Mesenchymal stem cell (in vitro differentiated cells and primary cell): ENCODE measurements at regions not wholly inside any gene's neighbourhood (a gene's known extent, or its start where the extent isn't known, plus 50 kb on each side); places are given as distances from the start of the nearest gene placed in this dataset.

Experiments used
- DNase-seq: peaks from one replicate; pipeline ENCODE4 v3.0.0-alpha.2; 2013
- H2AFZ ChIP-seq: one replicate; pipeline ENCODE4 v1.6.1; 2013; ENCODE audit warnings: low read depth, mild to moderate bottlenecking, control low read depth, inconsistent platforms, low read length, moderate library complexity
- H2AK5ac ChIP-seq: 2 replicates; pipeline ENCODE4 v1.6.1; 2013; ENCODE audit warnings: low read length, moderate library complexity, mild to moderate bottlenecking, inconsistent platforms; ENCODE audit not compliant: severe bottlenecking
- H2BK120ac ChIP-seq: one replicate; pipeline ENCODE4 v1.6.1; 2013; ENCODE audit warnings: low read depth, mild to moderate bottlenecking, inconsistent platforms, low read length, moderate library complexity
- H2BK12ac ChIP-seq, 2 experiments: one replicate each; pipeline ENCODE4 v1.6.1; 2013; ENCODE audit warnings: inconsistent platforms in 2 of 2, low read length in 2 of 2, mild to moderate bottlenecking in 2 of 2, moderate library complexity in 2 of 2, control low read depth in 1 of 2
- H2BK15ac ChIP-seq: one replicate; pipeline ENCODE4 v1.6.1; 2013; ENCODE audit warnings: mild to moderate bottlenecking, low read depth, inconsistent platforms; ENCODE audit not compliant: poor library complexity, severe bottlenecking
- H2BK5ac ChIP-seq: 2 replicates; pipeline ENCODE4 v1.6.1; 2013; ENCODE audit warnings: low read depth, mild to moderate bottlenecking, low read length, control low read depth, inconsistent platforms; ENCODE audit not compliant: poor library complexity, severe bottlenecking
- H3K14ac ChIP-seq, 2 experiments: one replicate each; pipeline ENCODE4 v1.6.1; 2013; ENCODE audit warnings: inconsistent platforms in 2 of 2, low read length in 2 of 2, control low read depth in 1 of 2, mild to moderate bottlenecking in 1 of 2, moderate library complexity in 1 of 2
- H3K18ac ChIP-seq, 2 experiments: one replicate each; pipeline ENCODE4 v1.6.1; 2013; ENCODE audit warnings: inconsistent platforms in 2 of 2, low read length in 2 of 2, control low read depth in 1 of 2, low read depth in 1 of 2, mild to moderate bottlenecking in 1 of 2
- H3K23ac ChIP-seq, 2 experiments: one replicate each; pipeline ENCODE4 v1.6.1; 2013; ENCODE audit warnings: inconsistent platforms in 2 of 2, low read length in 2 of 2, mild to moderate bottlenecking in 2 of 2, moderate library complexity in 2 of 2, control low read depth in 1 of 2
- H3K27ac ChIP-seq: 2 replicates; pipeline ENCODE4 v1.5.1; 2013; ENCODE audit warnings: mild to moderate bottlenecking, moderate library complexity, low read length, control low read depth, inconsistent platforms; ENCODE audit not compliant: poor library complexity, severe bottlenecking
- H3K27me3 ChIP-seq, 2 experiments: 2 replicates each; pipeline versions ENCODE4 v1.6.1 to v1.7.0; 2013; ENCODE audit warnings: low read length in 2 of 2, mild to moderate bottlenecking in 2 of 2, moderate library complexity in 2 of 2, control low read depth in 1 of 2, inconsistent platforms in 1 of 2; ENCODE audit not compliant: control insufficient read depth in 1 of 2, insufficient read depth in 1 of 2
- H3K36me3 ChIP-seq, 2 experiments: 2 replicates each; pipeline versions ENCODE4 v1.6.1 to v1.7.0; 2013; ENCODE audit warnings: low read length in 2 of 2, control low read depth in 1 of 2, inconsistent platforms in 1 of 2, low read depth in 1 of 2, mild to moderate bottlenecking in 1 of 2; ENCODE audit not compliant: insufficient read depth in 2 of 2, control insufficient read depth in 1 of 2
- H3K4ac ChIP-seq, 2 experiments: one replicate each; pipeline ENCODE4 v1.6.1; 2013; ENCODE audit warnings: inconsistent platforms in 2 of 2, low read length in 2 of 2, mild to moderate bottlenecking in 2 of 2, moderate library complexity in 2 of 2, control low read depth in 1 of 2, low read depth in 1 of 2
- H3K4me1 ChIP-seq: 2 replicates; pipeline ENCODE4 v1.6.1; 2013; ENCODE audit warnings: low read depth, low read length, control low read depth; ENCODE audit not compliant: control insufficient read depth, insufficient read depth
- H3K4me2 ChIP-seq: 2 replicates; pipeline ENCODE4 v1.6.1; 2013; ENCODE audit warnings: low read length, mild to moderate bottlenecking, inconsistent platforms; ENCODE audit not compliant: poor library complexity, severe bottlenecking
- H3K4me3 ChIP-seq, 2 experiments: 2 replicates each; pipeline versions ENCODE4 v1.5.1 to v1.7.0; 2013; ENCODE audit warnings: low read length in 2 of 2, mild to moderate bottlenecking in 2 of 2, control low read depth in 1 of 2, low read depth in 1 of 2; ENCODE audit not compliant: insufficient read depth in 1 of 2
- H3K79me1 ChIP-seq: replicated peaks from 2 replicates; pipeline ENCODE4 v1.6.1; 2013; ENCODE audit warnings: mild to moderate bottlenecking, control low read depth, low read length, inconsistent platforms; ENCODE audit not compliant: poor library complexity, severe bottlenecking
- H3K9ac ChIP-seq: 2 replicates; pipeline ENCODE4 v1.7.0; 2013; ENCODE audit warnings: mild to moderate bottlenecking, low read length, moderate library complexity
- H3K9me3 ChIP-seq: 2 replicates; pipeline ENCODE4 v1.7.0; 2013; ENCODE audit warnings: mild to moderate bottlenecking, low read length; ENCODE audit not compliant: control insufficient read depth
- H4K8ac ChIP-seq: one replicate; pipeline ENCODE4 v1.6.1; 2013; ENCODE audit warnings: inconsistent platforms, mild to moderate bottlenecking, low read length, moderate library complexity
- H4K91ac ChIP-seq: one replicate; pipeline ENCODE4 v1.6.1; 2013; ENCODE audit warnings: mild to moderate bottlenecking, low read length, inconsistent platforms
- WGBS: methylation state at CpG from one replicate; pipeline ENCODE4 v1.1.7; 2013; ENCODE audit warnings: mixed read lengths; 5-methylcytosine and 5-hydroxymethylcytosine counted together

GRCh38 chr11:134949121-134950090 lies 537.4 kb upstream of the B3GAT1 start:
- peaks cover 21% of the 10 kb centered on the region for H3K4me1 ChIP-seq
- H3K4me2 ChIP-seq = peak overlapping the region; percentile 24
- peak overlapping the region in 1 of 2 experiments; percentile 24 for H2BK12ac ChIP-seq
- no peak overlapping the region for H2BK15ac ChIP-seq
- WGBS = 56% methylated on average over 7 of the region's 11 CpGs
- DNase-seq = peak; percentile 83
- H3K27ac ChIP-seq = peak overlapping the region; percentile 64
- H2BK120ac ChIP-seq = no peak overlapping the region
- no peak overlapping the region for H4K91ac ChIP-seq
- H3K27me3 ChIP-seq = peaks cover 0 to 2% of the 10 kb centered on the region in 2 experiments
- H2AK5ac ChIP-seq = no peak overlapping the region
- peak overlapping the region; percentile 43 for H2AFZ ChIP-seq
- no peaks in the 10 kb centered on the region for H3K79me1 ChIP-seq
- no peaks in the 10 kb centered on the region for H3K36me3 ChIP-seq
- H3K23ac ChIP-seq = no peak overlapping the region
- H3K14ac ChIP-seq = peak overlapping the region in 1 of 2 experiments; percentile 26
- peak overlapping the region; percentile 34 to 85 for H3K18ac ChIP-seq
- no peak overlapping the region for H3K4me3 ChIP-seq
- H3K9ac ChIP-seq = no peak overlapping the region
- peak overlapping the region in 1 of 2 experiments; percentile 24 for H3K4ac ChIP-seq
- H2BK5ac ChIP-seq = no peak overlapping the region
- H4K8ac ChIP-seq = no peak overlapping the region
- H3K9me3 ChIP-seq = no peaks in the 10 kb centered on the region

GRCh38 chr11:134947556-134947955 lies 535.5 kb upstream of the B3GAT1 start:
- Histone ChIP-seq H2BK12ac (no peak overlapping the region), H3K4me3 (no peak overlapping the region), H4K8ac (no peak overlapping the region), H2BK120ac (no peak overlapping the region), H3K4me1 (peaks cover 21% of the 10 kb centered on the region), H2AK5ac (no peak overlapping the region), H4K91ac (no peak overlapping the region), H3K9me3 (no peaks in the 10 kb centered on the region), H3K23ac (no peak overlapping the region), H3K18ac (no peak overlapping the region), H3K27ac (no peak overlapping the region), H3K4ac (no peak overlapping the region), H2BK5ac (no peak overlapping the region), H3K14ac (no peak overlapping the region), H3K4me2 (no peak overlapping the region), H2AFZ (no peak overlapping the region), H2BK15ac (no peak overlapping the region), H3K79me1 (no peaks in the 10 kb centered on the region), H3K36me3 (no peaks in the 10 kb centered on the region), H3K27me3 (peaks cover 0 to 2% of the 10 kb centered on the region in 2 experiments), H3K9ac (no peak overlapping the region)
- DNase-seq = no peak
- WGBS = 93% methylated on average over 10 of the region's 10 CpGs

DNA sequence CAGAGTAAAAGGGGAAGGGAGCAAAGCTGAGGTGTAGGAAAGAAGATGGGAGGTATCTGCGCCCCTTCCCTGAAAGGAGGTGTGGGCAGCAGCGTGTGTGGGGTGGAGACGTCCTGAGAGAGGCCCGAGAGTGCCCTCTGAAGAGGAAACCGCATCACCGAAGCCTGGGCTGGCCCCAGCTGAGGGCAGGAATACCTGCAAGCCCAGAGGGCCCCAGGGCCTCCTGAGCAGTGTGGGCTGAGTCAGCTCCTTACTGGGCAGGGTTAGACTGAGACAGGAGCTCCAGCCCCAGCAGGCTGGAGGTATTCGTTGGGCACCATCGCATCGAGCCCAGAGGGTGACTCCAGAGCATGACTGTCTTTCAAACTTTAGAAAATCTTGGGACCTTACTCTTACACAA lies 534.0 kb upstream of the B3GAT1 start:
- H4K91ac ChIP-seq = no peak overlapping the region
- H3K79me1 ChIP-seq = no peaks in the 10 kb centered on the region
- no peak overlapping the region for H2BK5ac ChIP-seq
- no peak overlapping the region for H3K9ac ChIP-seq
- H2AFZ ChIP-seq = no peak overlapping the region
- H3K9me3 ChIP-seq = no peaks in the 10 kb centered on the region
- no peak overlapping the region for H2BK120ac ChIP-seq
- no peak overlapping the region for H2BK12ac ChIP-seq
- no peak overlapping the region for H4K8ac ChIP-seq
- no peak overlapping the region for H3K14ac ChIP-seq
- peaks cover 0 to 2% of the 10 kb centered on the region in 2 experiments for H3K27me3 ChIP-seq
- no peak for DNase-seq
- H3K4me1 ChIP-seq = peaks cover 28% of the 10 kb centered on the region
- no peak overlapping the region for H3K27ac ChIP-seq
- peak overlapping the region in 1 of 2 experiments; percentile 56 for H3K18ac ChIP-seq
- no peak overlapping the region for H3K23ac ChIP-seq
- H2BK15ac ChIP-seq = peak overlapping the region; percentile 78
- H2AK5ac ChIP-seq = no peak overlapping the region
- no peak overlapping the region for H3K4me2 ChIP-seq
- WGBS = 83% methylated on average over 7 of the region's 9 CpGs
- H3K4me3 ChIP-seq = no peak overlapping the region
- H3K4ac ChIP-seq = no peak overlapping the region
- H3K36me3 ChIP-seq = no peaks in the 10 kb centered on the region

DNA sequence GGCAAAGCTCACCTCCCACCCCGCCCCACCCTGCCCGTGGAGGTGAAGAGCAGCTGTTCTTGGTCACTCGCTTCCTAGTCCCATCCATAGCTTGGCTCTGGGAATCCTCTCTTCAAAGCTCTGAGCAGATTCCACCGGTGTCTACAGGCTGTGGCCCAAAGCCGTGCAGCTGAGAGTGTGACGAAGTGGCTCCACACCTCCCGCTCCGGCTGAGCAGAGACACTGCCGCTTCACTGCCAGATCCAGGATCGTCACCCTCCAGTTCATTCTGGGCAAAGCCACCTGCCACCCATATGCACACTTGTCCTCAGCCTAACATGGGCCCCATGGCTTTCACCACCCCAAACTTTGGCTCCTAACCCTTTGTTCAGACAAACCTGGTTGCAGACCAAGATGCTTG lies 532.9 kb upstream of the B3GAT1 start:
- no peak overlapping the region for H3K18ac ChIP-seq
- no peak overlapping the region for H2BK120ac ChIP-seq
- no peaks in the 10 kb centered on the region for H3K79me1 ChIP-seq
- no peak overlapping the region for H2AFZ ChIP-seq
- H4K91ac ChIP-seq = no peak overlapping the region
- no peak overlapping the region for H3K27ac ChIP-seq
- peaks cover 25% of the 10 kb centered on the region for H3K4me1 ChIP-seq
- no peak overlapping the region for H3K4me2 ChIP-seq
- no peak overlapping the region for H3K4ac ChIP-seq
- no peaks in the 10 kb centered on the region for H3K36me3 ChIP-seq
- no peak overlapping the region for H4K8ac ChIP-seq
- H3K9ac ChIP-seq = no peak overlapping the region
- H3K9me3 ChIP-seq = no peaks in the 10 kb centered on the region
- peaks cover 0 to 2% of the 10 kb centered on the region in 2 experiments for H3K27me3 ChIP-seq
- H3K23ac ChIP-seq = no peak overlapping the region
- H2BK12ac ChIP-seq = no peak overlapping the region
- WGBS = 89% methylated on average over 10 of the region's 10 CpGs
- H2AK5ac ChIP-seq = no peak overlapping the region
- DNase-seq = no peak
- H3K14ac ChIP-seq = no peak overlapping the region
- H3K4me3 ChIP-seq = no peak overlapping the region
- H2BK15ac ChIP-seq = no peak overlapping the region
- no peak overlapping the region for H2BK5ac ChIP-seq
